MCF 10A (cell line): ENCODE measurements at regions not wholly inside any gene's neighbourhood (a gene's known extent, or its start where the extent isn't known, plus 50 kb on each side); places are given as distances from the start of the nearest gene placed in this dataset.
"Not testable (repeated sequence)": the region's sequence is repeated elsewhere in the genome, so short reads cannot be mapped to it uniquely, and the experiment has no call there.

ENCODE experiments used
- BruUV-seq: library from RNA; stranded (reverse); fragments of 400-500 nt; replicated peaks from 2 replicates; lab custom pipeline; 2021; lab: Mats Ljungman, UMichigan
- CTCF ChIA-PET: fragments of 300-600 bp; sonication (Branson Sonifier 250); formaldehyde crosslinking; extraction: SDS; loops from one replicate; lab custom pipeline; 2021; ENCODE audit warnings: antibody characterized with exemption, inconsistent platforms; lab: Yijun Ruan, JAX
- POLR2A ChIA-PET: fragments of 300-600, 350-650 bp; sonication (Branson Sonifier 250); formaldehyde crosslinking; extraction: SDS; loops from one replicate; lab custom pipeline; 2020; ENCODE audit warnings: antibody characterized with exemption, inconsistent platforms; lab: Yijun Ruan, JAX
- DNase-seq: peaks from one replicate; pipeline ENCODE4 v3.0.0-alpha.2; 2018; ENCODE audit not compliant: unreplicated experiment
- H3K27ac Mint-ChIP-seq: one replicate; pipeline ENCODE4 v1.8.0; 2022; ENCODE audit warnings: mild to moderate bottlenecking, low read depth, mixed read lengths; ENCODE audit not compliant: unreplicated experiment
- H3K27me3 Mint-ChIP-seq: one replicate; pipeline ENCODE4 v1.8.0; 2022; ENCODE audit warnings: mixed read lengths; ENCODE audit not compliant: insufficient read depth, unreplicated experiment
- H3K36me3 Mint-ChIP-seq: one replicate; pipeline ENCODE4 v1.8.0; 2022; ENCODE audit warnings: mild to moderate bottlenecking, moderate library complexity, mixed read lengths; ENCODE audit not compliant: insufficient read depth, unreplicated experiment
- H3K4me1 Mint-ChIP-seq: one replicate; pipeline ENCODE4 v1.8.0; 2022; ENCODE audit warnings: mixed read lengths; ENCODE audit not compliant: insufficient read depth, unreplicated experiment
- H3K4me3 Mint-ChIP-seq: one replicate; pipeline ENCODE4 v1.8.0; 2022; ENCODE audit warnings: mild to moderate bottlenecking, moderate library complexity, mixed read lengths; ENCODE audit not compliant: unreplicated experiment
- H3K9me3 Mint-ChIP-seq: one replicate; pipeline ENCODE4 v1.8.0; 2022; ENCODE audit warnings: mixed read lengths; ENCODE audit not compliant: unreplicated experiment
- intact Hi-C: fragments of 100-400 bp; cut with micrococcal nuclease; formaldehyde crosslinking; loops from 2 replicates; pipeline ENCODE4 v1.14.1; 2022
- TF ChIP-seq, protein P1 (sequence below): fragments of 200-600 bp; IDR thresholded peaks from one replicate; pipeline ENCODE4 v1.8.0; 2022; ENCODE audit warnings: antibody characterized with exemption, mild to moderate bottlenecking; ENCODE audit not compliant: unreplicated experiment

DNA sequence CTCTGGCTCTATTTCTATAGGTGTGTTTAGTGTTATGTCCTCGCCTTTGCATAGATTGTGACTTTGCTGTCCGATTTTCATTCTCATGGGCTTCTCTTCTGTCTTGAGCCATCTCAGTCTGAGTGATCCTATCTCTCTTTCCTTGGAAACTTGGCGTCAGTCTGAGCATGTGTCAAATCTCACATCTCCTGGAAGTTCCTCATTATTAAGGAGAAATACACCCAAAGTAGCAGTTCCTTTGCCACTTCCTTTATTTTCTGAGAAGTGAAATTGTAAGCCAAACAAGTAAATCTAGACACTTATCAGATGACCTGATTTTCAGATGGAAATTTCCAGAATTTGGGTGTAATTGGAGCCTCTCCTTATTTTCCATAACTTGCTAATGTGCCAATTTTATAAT is 126.9 kb upstream of the ANKH start:
- H3K27ac Mint-ChIP-seq, result no peak overlapping the region
- TF ChIP-seq, protein P1, sequence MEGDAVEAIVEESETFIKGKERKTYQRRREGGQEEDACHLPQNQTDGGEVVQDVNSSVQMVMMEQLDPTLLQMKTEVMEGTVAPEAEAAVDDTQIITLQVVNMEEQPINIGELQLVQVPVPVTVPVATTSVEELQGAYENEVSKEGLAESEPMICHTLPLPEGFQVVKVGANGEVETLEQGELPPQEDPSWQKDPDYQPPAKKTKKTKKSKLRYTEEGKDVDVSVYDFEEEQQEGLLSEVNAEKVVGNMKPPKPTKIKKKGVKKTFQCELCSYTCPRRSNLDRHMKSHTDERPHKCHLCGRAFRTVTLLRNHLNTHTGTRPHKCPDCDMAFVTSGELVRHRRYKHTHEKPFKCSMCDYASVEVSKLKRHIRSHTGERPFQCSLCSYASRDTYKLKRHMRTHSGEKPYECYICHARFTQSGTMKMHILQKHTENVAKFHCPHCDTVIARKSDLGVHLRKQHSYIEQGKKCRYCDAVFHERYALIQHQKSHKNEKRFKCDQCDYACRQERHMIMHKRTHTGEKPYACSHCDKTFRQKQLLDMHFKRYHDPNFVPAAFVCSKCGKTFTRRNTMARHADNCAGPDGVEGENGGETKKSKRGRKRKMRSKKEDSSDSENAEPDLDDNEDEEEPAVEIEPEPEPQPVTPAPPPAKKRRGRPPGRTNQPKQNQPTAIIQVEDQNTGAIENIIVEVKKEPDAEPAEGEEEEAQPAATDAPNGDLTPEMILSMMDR, result no peak
- no peaks in the 10 kb centered on the region for H3K36me3 Mint-ChIP-seq
- BruUV-seq, result no TSS peak
- no peak for DNase-seq
- peaks cover 12% of the 10 kb centered on the region for H3K27me3 Mint-ChIP-seq
- ChIA-PET CTCF (interaction anchor here (8.5 kb wide), 1 partner anchor 274 kb away, joined by 223 read pairs; no protein-coding TSS in a partner anchor), POLR2A (no interaction called here)
- H3K9me3 Mint-ChIP-seq, result peaks cover 8% of the 10 kb centered on the region
- no peaks in the 10 kb centered on the region for H3K4me1 Mint-ChIP-seq
- no peak overlapping the region for H3K4me3 Mint-ChIP-seq
- intact Hi-C loops, result no loop called here

DNA sequence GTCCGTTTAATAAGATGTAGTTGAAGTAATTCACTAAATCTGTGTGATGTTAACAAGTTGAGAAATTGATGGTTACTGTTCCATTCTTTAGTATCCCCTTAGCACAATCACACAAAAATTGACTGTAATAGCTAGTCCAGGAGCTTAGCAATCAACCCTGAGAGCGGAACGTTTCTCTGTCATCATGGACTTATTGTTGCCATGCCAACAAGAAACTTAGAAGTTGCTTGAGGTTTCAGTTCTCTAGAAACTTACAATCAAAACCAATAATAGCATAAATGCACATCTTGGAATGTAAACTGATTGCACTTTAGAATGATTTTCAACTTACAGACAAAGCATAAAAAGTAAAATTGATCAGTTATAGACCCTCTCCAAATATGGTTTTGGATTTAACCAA is 125.4 kb upstream of the ANKH start:
- no peak overlapping the region for H3K27ac Mint-ChIP-seq
- H3K4me3 Mint-ChIP-seq, result no peak overlapping the region
- ChIA-PET CTCF (interaction anchor here (1.5 kb wide), 1 partner anchor 270 kb away, joined by 4 read pairs; no protein-coding TSS in a partner anchor), POLR2A (no interaction called here)
- TF ChIP-seq, protein P1, result no peak
- peaks cover 8% of the 10 kb centered on the region for H3K9me3 Mint-ChIP-seq
- BruUV-seq, result no TSS peak
- no peak for DNase-seq
- no peaks in the 10 kb centered on the region for H3K36me3 Mint-ChIP-seq
- intact Hi-C loops, result no loop called here
- no peaks in the 10 kb centered on the region for H3K4me1 Mint-ChIP-seq
- H3K27me3 Mint-ChIP-seq, result peaks cover 12% of the 10 kb centered on the region

DNA sequence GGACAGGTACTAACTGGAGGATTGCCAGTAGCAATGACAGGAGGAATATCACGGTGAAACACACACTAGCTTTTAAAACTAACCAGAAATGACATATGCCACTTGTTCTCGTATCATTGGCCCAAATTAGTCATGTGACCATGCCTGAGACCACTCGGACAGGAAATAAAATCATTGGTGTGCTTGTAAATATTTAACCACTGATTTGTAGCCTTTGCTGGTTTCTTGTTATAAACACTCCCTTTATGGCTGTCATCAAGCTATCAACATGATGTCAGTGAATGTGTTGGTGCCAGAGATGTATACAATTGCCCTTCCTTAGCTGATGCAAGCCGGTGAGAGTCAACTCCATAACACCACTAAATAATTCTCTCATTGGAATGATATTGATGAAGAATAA is 123.7 kb upstream of the ANKH start:
- peaks cover 12% of the 10 kb centered on the region for H3K27me3 Mint-ChIP-seq
- no peaks in the 10 kb centered on the region for H3K4me1 Mint-ChIP-seq
- TF ChIP-seq, protein P1, result no peak
- peaks cover 8% of the 10 kb centered on the region for H3K9me3 Mint-ChIP-seq
- intact Hi-C loops, result no loop called here
- no peak overlapping the region for H3K4me3 Mint-ChIP-seq
- H3K27ac Mint-ChIP-seq, result no peak overlapping the region
- POLR2A ChIA-PET, result no interaction called here
- CTCF ChIA-PET, result interaction anchor here (0.6 to 1.7 kb wide), 5 partner anchors 8 to 268 kb away, joined by 3 to 8 read pairs (median 4); no protein-coding TSS in a partner anchor
- BruUV-seq, result no TSS peak
- no peaks in the 10 kb centered on the region for H3K36me3 Mint-ChIP-seq
- no peak for DNase-seq

DNA sequence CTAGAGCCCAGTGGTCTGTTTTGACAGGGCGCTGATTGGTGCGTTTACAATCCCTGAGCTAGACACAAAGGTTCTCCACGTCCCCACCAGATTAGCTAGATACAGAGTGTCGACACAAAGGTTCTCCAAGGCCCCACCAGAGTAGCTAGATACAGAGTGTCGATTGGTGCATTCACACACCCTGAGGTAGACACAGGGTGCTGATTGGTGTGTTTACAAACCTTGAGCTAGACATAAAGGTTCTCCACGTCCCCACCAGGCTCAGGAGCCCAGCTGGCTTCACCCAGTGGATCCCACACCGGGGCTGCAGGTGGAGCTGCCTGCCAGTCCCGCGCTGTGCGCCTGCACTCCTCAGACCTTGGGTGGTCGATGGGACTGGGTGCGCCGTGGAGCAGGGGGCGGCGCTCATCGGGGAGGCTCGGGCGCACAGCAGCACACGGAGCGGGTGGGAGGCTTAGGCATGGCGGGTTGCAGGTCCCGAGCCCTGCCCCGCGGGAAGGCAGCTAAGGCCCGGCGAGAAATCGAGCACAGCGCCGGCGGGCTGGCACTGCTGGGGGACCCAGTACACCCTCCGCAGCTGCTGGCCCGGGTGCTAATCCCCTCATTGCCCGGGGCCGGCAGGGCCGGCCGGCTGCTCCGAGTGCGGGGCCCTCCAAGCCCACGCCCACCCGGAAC is 122.0 kb upstream of the ANKH start:
- H3K4me3 Mint-ChIP-seq, intact Hi-C loops, H3K4me1 Mint-ChIP-seq, H3K9me3 Mint-ChIP-seq, H3K36me3 Mint-ChIP-seq, H3K27ac Mint-ChIP-seq, BruUV-seq, H3K27me3 Mint-ChIP-seq, POLR2A ChIA-PET, DNase-seq: not testable (repeated sequence)
- CTCF ChIA-PET, result interaction anchor here (0.6 to 1.7 kb wide), 4 partner anchors 9 to 267 kb away, joined by 3 to 11 read pairs (median 5); no protein-coding TSS in a partner anchor

DNA sequence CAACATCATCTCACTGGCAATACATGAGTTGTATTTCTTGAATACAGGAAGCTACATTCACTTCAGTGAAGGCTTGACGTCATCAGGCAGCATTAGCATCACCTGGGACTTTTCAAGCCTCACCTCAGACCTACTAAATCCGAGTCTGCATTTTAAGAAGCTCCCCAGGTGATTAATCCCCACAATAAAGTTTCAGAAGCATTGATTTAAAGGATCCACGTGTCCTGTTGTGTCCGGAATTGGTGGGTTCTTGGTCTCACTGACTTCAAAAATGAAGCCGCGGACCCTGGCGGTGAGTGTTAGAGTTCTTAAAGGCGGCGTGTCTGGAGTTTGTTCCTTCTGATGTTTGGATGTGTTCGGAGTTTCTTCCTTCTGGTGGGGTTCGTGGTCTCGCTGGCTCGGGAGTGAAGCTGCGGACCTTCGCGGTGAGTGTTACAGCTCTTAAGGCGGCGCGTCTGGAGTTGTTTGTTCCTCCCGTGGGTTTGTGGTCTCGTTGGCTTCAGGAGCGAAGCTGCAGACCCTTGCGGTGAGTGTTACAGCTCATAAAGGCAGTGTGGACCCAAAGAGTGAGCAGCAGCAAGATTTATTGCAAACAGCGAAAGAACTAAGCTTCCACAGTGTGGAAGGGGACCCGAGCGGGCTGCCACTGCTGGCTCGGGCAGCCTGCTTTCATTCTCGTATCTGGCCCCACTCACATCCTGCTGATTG is 121.3 kb upstream of the ANKH start:
- H3K9me3 Mint-ChIP-seq, DNase-seq, H3K27ac Mint-ChIP-seq, H3K36me3 Mint-ChIP-seq, intact Hi-C loops, BruUV-seq, H3K27me3 Mint-ChIP-seq, H3K4me3 Mint-ChIP-seq, H3K4me1 Mint-ChIP-seq: not testable (repeated sequence)
- CTCF ChIA-PET, result interaction anchor here (0.6 to 1.7 kb wide), 4 partner anchors 10 to 266 kb away, joined by 4 to 11 read pairs (median 5); no protein-coding TSS in a partner anchor
- POLR2A ChIA-PET, result interaction anchor here (1.0 kb wide), 1 partner anchor 12 kb away, joined by 3 read pairs; no protein-coding TSS in a partner anchor
